SU-DHL-6 (cell line): ENCODE measurements at regions not wholly inside any gene's neighbourhood (a gene's known extent, or its start where the extent isn't known, plus 50 kb on each side); places are given as distances from the start of the nearest gene placed in this dataset.

ENCODE experiments used
- H2AFZ ChIP-seq: fragments of 200-600 bp; sonication (generic); 2 replicates; pipeline ENCODE4 v1.6.1; 2014; ENCODE audit warnings: low read depth, mild to moderate bottlenecking, moderate library complexity, mixed read lengths, antibody characterized with exemption, low read length; ENCODE audit not compliant: severe bottlenecking
- H3F3A ChIP-seq: fragments of 200-600 bp; shearing (Covaris generic); 2 replicates; pipeline ENCODE4 v1.6.0; 2016; ENCODE audit warnings: antibody characterized with exemption, mild to moderate bottlenecking; ENCODE audit not compliant: insufficient read depth
- H3K27ac ChIP-seq: fragments of 200-600 bp; sonication (generic); 2 replicates; pipeline ENCODE4 v1.5.1; 2016; ENCODE audit warnings: low read depth, mild to moderate bottlenecking, low read length, moderate library complexity, mixed read lengths
- H3K27me3 ChIP-seq: fragments of 200-600 bp; sonication (generic), shearing (Covaris generic); 2 replicates; pipeline ENCODE4 v1.6.0; 2014; ENCODE audit warnings: mild to moderate bottlenecking, low read length
- H3K36me3 ChIP-seq: fragments of 200-600 bp; sonication (generic); 2 replicates; pipeline ENCODE4 v1.6.1; 2014; ENCODE audit warnings: mild to moderate bottlenecking, low read length, mixed read lengths
- H3K4me2 ChIP-seq: fragments of 300-600, 200-600 bp; shearing (Covaris generic), sonication (generic); 2 replicates; pipeline ENCODE4 v1.6.0; 2014; ENCODE audit warnings: low read length, low read depth, mild to moderate bottlenecking; ENCODE audit not compliant: poor library complexity, severe bottlenecking
- H3K4me3 ChIP-seq: fragments of 200-600 bp; sonication (generic); 2 replicates; pipeline ENCODE4 v1.5.1; 2014; ENCODE audit warnings: antibody characterized with exemption, low read length, mild to moderate bottlenecking, mixed read lengths; ENCODE audit not compliant: insufficient read depth, poor library complexity, severe bottlenecking
- H3K79me2 ChIP-seq: fragments of 200-600 bp; sonication (generic); 2 replicates; pipeline ENCODE4 v1.6.1; 2014; ENCODE audit warnings: mild to moderate bottlenecking, low read length, moderate library complexity; ENCODE audit not compliant: insufficient read depth
- H3K9ac ChIP-seq: fragments of 200-600 bp; sonication (generic); 2 replicates; pipeline ENCODE4 v1.7.0; 2014; ENCODE audit warnings: mild to moderate bottlenecking, low read length
- H3K9me2 ChIP-seq: fragments of 200-600 bp; sonication (generic); replicated peaks from 2 replicates; pipeline ENCODE4 v1.6.1; 2014; ENCODE audit warnings: low read length; ENCODE audit not compliant: insufficient read depth
- H3K9me3 ChIP-seq: fragments of 200-600 bp; sonication (generic); 2 replicates; pipeline ENCODE4 v1.6.1; 2014; ENCODE audit warnings: low read length, mixed read lengths; ENCODE audit not compliant: insufficient read depth
- H4K20me1 ChIP-seq: fragments of 200-600 bp; sonication (generic); 2 replicates; pipeline ENCODE4 v1.6.1; 2014; ENCODE audit warnings: low read depth, mild to moderate bottlenecking, antibody characterized with exemption, low read length, moderate library complexity, mixed read lengths
- CTCF ChIP-seq: fragments of 200-600 bp; sonication (generic); IDR thresholded peaks from one replicate; pipeline ENCODE4 v1.5.1; 2017; ENCODE audit warnings: antibody characterized with exemption, mild to moderate bottlenecking, low read length, moderate library complexity; ENCODE audit not compliant: insufficient read depth, poor library complexity, severe bottlenecking
- EZH2phosphoT487 ChIP-seq: fragments of 200-600 bp; sonication (generic), shearing (Covaris generic); conservative IDR thresholded peaks from 2 replicates; pipeline ENCODE4 v1.6.1; 2018; ENCODE audit warnings: mild to moderate bottlenecking, antibody characterized with exemption, low read length, moderate library complexity, mixed read lengths

GRCh38 chr11:44407211-44407996 lies 97.5 kb upstream of the ALX4 start:
- TF ChIP-seq EZH2phosphoT487 (no peak), CTCF (no peak)
- Histone ChIP-seq H4K20me1 (no peaks in the 10 kb centered on the region), H3K9ac (no peak overlapping the region), H3K36me3 (no peaks in the 10 kb centered on the region), H3K27me3 (no peaks in the 10 kb centered on the region), H3K9me3 (no peaks in the 10 kb centered on the region), H3F3A (no peaks in the 10 kb centered on the region), H3K4me2 (no peak overlapping the region), H3K9me2 (no peaks in the 10 kb centered on the region), H2AFZ (no peak overlapping the region), H3K4me3 (no peak overlapping the region), H3K27ac (no peak overlapping the region), H3K79me2 (no peaks in the 10 kb centered on the region)

- no peak for TF ChIP-seq CTCF
- no peak for TF ChIP-seq EZH2phosphoT487
- Histone ChIP-seq H3K27ac (no peak overlapping the region), H2AFZ (no peak overlapping the region), H3K4me3 (no peak overlapping the region), H3K9me3 (no peaks in the 10 kb centered on the region), H3K27me3 (no peaks in the 10 kb centered on the region), H3K79me2 (no peaks in the 10 kb centered on the region), H3K9ac (no peak overlapping the region), H3F3A (no peaks in the 10 kb centered on the region), H3K9me2 (no peaks in the 10 kb centered on the region), H4K20me1 (no peaks in the 10 kb centered on the region), H3K36me3 (no peaks in the 10 kb centered on the region), H3K4me2 (no peak overlapping the region)
Measured at GRCh38 chr11:44408141-44408540, 98.2 kb upstream of the ALX4 start.

GRCh38 chr11:44408711-44409470 lies 99.0 kb upstream of the ALX4 start:
- H3K9me2 ChIP-seq = no peaks in the 10 kb centered on the region
- TF ChIP-seq CTCF (no peak), EZH2phosphoT487 (no peak)
- H3K27ac ChIP-seq = no peak overlapping the region
- H3F3A ChIP-seq = no peaks in the 10 kb centered on the region
- no peaks in the 10 kb centered on the region for H3K36me3 ChIP-seq
- no peaks in the 10 kb centered on the region for H3K27me3 ChIP-seq
- no peaks in the 10 kb centered on the region for H3K79me2 ChIP-seq
- H3K4me3 ChIP-seq = no peak overlapping the region
- no peak overlapping the region for H2AFZ ChIP-seq
- no peak overlapping the region for H3K4me2 ChIP-seq
- no peaks in the 10 kb centered on the region for H3K9me3 ChIP-seq
- H4K20me1 ChIP-seq = no peaks in the 10 kb centered on the region
- no peak overlapping the region for H3K9ac ChIP-seq
